Ascending aorta (tissue), 2 donors: ENCODE measurements at regions not wholly inside any gene's neighbourhood (a gene's known extent, or its start where the extent isn't known, plus 50 kb on each side); places are given as distances from the start of the nearest gene placed in this dataset.
"Not testable (repeated sequence)": the region's sequence is repeated elsewhere in the genome, so short reads cannot be mapped to it uniquely, and the experiment has no call there.

Experiments
- DNase-seq, 2 donors: peaks; one replicate each; pipeline ENCODE4 v3.0.0-alpha.2; 2019; ENCODE audit warnings: low spot score in 2 of 2
- H3K27ac ChIP-seq, 2 donors: fragments of 200-600 bp; sonication (generic); one replicate each; pipeline ENCODE4 v1.5.1; 2016 to 2017; ENCODE audit warnings: mild to moderate bottlenecking in 1 of 2
- H3K27me3 ChIP-seq: fragments of 200-600 bp; sonication (generic); one replicate; pipeline ENCODE4 v1.5.1; 2017
- H3K36me3 ChIP-seq, 2 donors: fragments of 200-600 bp; sonication (generic); one replicate each; pipeline ENCODE4 v1.5.1; 2016
- H3K4me1 ChIP-seq, 2 donors: fragments of 200-600 bp; sonication (generic); one replicate each; pipeline ENCODE4 v1.5.1; 2016 to 2017; ENCODE audit warnings: mild to moderate bottlenecking in 1 of 2
- H3K4me3 ChIP-seq, 2 donors: fragments of 200-600 bp; sonication (generic); one replicate each; pipeline ENCODE4 v1.5.1; 2016 to 2017; ENCODE audit warnings: mild to moderate bottlenecking in 1 of 2
- H3K9me3 ChIP-seq, 2 donors: fragments of 200-600 bp; sonication (generic); one replicate each; pipeline ENCODE4 v1.5.1; 2016
- CTCF ChIP-seq, 3 experiments: fragments of 200-600 bp in 2 of 3; fragments of 450-650 bp in 1 of 3; sonication (generic) in 2 of 3; IDR thresholded peaks; one replicate each; pipeline ENCODE4 v1.5.1; 2016 to 2019; ENCODE audit warnings: antibody characterized with exemption in 3 of 3, mild to moderate bottlenecking in 1 of 3, moderate library complexity in 1 of 3
- intact Hi-C: fragments of 100-400 bp; cut with DNase I; formaldehyde crosslinking; loops from one replicate; pipeline ENCODE4 v1.15.1; 2023

DNA sequence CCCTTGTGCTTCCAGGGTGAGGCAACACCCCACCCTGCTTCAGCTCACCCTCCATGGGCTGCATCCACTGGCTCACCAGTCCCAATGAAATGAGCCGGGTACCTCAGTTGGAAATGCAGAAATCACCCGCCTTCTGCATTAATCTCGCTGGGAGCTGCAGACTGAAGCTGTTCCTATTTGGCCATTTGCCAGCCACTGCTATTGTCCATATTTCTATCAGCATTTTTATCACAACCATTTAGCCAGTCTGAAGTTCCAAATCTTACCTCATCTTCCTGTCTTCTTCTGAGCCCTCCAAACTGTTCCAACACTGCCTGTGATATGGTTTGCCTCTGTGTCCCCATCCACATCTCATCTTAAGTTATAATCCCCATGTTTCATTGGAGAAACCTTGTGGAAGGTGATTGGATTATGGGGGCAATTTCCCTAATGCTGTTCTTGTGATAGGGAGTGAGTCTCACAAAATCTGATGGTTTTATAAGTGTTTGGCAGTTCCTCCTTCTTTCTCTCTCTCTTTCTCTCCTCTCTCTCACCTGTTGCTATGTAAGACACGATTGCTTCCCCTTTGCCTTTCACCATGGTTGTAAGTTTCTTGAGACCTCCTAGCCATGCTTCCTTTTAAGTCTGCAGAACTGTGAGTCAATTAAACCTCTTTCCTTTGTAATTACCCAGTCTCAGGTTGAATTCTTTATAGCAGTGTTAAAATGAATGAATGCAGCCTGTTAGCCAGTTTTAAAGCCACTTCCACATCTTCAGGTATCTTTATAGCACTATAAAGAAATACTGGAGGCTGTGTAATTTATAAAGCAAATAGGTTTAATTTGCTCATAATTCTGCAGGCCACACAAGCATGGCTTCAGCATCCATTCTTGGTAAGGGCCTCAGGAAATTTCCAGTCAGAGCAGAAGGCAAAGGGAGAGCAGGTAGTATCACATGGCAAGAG is 203.5 kb downstream of the FCRL5 start:
- no peak for DNase-seq
- intact Hi-C loops: no loop called here
- no peak overlapping the region for H3K4me3 ChIP-seq
- H3K36me3 ChIP-seq: no peaks in the 10 kb centered on the region
- TF ChIP-seq CTCF (IDR thresholded peaks at IDR 0.05): no peak
- no peaks in the 10 kb centered on the region for H3K27me3 ChIP-seq
- no peak overlapping the region for H3K27ac ChIP-seq
- no peaks in the 10 kb centered on the region for H3K9me3 ChIP-seq
- H3K4me1 ChIP-seq: no peaks in the 10 kb centered on the region

DNA sequence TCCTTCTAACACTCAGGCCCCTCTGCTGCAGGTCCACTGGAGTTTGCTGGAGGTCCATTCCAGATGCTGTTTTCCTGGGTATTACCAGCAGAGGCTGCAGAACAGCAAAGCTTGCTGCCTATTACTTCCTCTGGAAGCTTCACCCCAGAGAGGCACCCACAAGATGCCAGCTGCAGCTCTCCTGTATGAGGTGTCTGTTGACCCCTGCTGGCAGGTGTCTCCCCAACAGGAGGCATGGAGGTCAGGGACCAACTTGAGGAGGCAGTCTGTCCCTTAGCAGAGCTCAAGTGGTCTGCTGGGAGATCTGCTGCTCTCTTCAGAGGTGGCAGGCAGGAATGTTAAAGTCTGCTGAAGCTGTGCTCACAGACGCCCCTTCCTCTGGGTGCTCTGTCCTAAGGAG is 204.8 kb downstream of the FCRL5 start:
- Histone ChIP-seq H3K27me3 (no peaks in the 10 kb centered on the region), H3K9me3 (no peaks in the 10 kb centered on the region), H3K27ac (no peak overlapping the region), H3K4me1 (no peaks in the 10 kb centered on the region), H3K4me3 (no peak overlapping the region), H3K36me3 (no peaks in the 10 kb centered on the region)
- TF ChIP-seq CTCF (IDR thresholded peaks at IDR 0.05): no peak
- no peak for DNase-seq
- intact Hi-C loops: no loop called here

DNA sequence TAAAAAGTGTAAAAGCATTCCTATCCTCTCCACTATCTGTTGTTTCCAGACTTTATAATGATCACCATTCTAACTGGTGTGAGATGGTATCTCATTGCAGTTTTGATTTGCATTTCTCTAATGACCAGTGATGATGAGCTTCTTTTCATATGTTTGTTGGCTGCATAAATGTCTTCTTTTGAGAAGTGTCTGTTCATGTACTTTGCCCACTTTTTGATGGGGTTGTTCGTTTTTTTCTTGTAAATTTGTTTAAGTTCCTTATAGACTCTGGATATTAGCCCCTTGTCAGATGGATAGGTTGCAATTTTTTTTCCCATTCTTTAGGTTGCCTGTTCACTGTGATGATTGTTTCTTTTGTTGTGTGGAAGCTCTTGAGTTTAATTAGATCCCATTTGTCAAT is 199.6 kb upstream of the ETV3 start:
- DNase-seq, H3K27me3 ChIP-seq, H3K4me3 ChIP-seq, intact Hi-C loops, H3K27ac ChIP-seq, H3K4me1 ChIP-seq, H3K36me3 ChIP-seq, H3K9me3 ChIP-seq: not testable (repeated sequence)

- no peak overlapping the region for H3K4me3 ChIP-seq
- no peaks in the 10 kb centered on the region for H3K9me3 ChIP-seq
- H3K4me1 ChIP-seq: no peaks in the 10 kb centered on the region
- H3K36me3 ChIP-seq: no peaks in the 10 kb centered on the region
- H3K27me3 ChIP-seq: no peaks in the 10 kb centered on the region
- H3K27ac ChIP-seq: no peak overlapping the region
- intact Hi-C loops: no loop called here
- no peak for TF ChIP-seq CTCF (IDR thresholded peaks at IDR 0.05)
- DNase-seq: no peak
These were observed 196.9 kb upstream of the ETV3 start for GRCh38 chr1:157335056-157335455.

GRCh38 chr1:157334041-157334440 is 195.8 kb upstream of the ETV3 start:
- H3K27me3 ChIP-seq: no peaks in the 10 kb centered on the region
- intact Hi-C loops: no loop called here

GRCh38 chr1:157330177-157330576 is 192.0 kb upstream of the ETV3 start:
- H3K4me3 ChIP-seq, intact Hi-C loops, H3K27ac ChIP-seq, H3K9me3 ChIP-seq, DNase-seq, H3K4me1 ChIP-seq, H3K36me3 ChIP-seq, H3K27me3 ChIP-seq: not testable (repeated sequence)

More at GRCh38 chr1:157334041-157334440, 195.8 kb upstream of the ETV3 start:
- Histone ChIP-seq H3K27ac (no peak overlapping the region), H3K4me1 (no peaks in the 10 kb centered on the region), H3K9me3 (no peaks in the 10 kb centered on the region), H3K4me3 (no peak overlapping the region), H3K36me3 (no peaks in the 10 kb centered on the region)
- DNase-seq: no peak
- no peak for TF ChIP-seq CTCF (IDR thresholded peaks at IDR 0.05)

GRCh38 chr1:157328120-157328519 is 189.9 kb upstream of the ETV3 start:
- H3K27ac ChIP-seq, H3K27me3 ChIP-seq, intact Hi-C loops, H3K9me3 ChIP-seq, H3K4me1 ChIP-seq, DNase-seq, H3K36me3 ChIP-seq, H3K4me3 ChIP-seq: not testable (repeated sequence)
